ENCODE measurements at regions not wholly inside any gene's neighbourhood (a gene's known extent, or its start where the extent isn't known, plus 50 kb on each side); places are given as distances from the start of the nearest gene placed in this dataset.
"Not testable (repeated sequence)": the region's sequence is repeated elsewhere in the genome, so short reads cannot be mapped to it uniquely, and the experiment has no call there.

DNA sequence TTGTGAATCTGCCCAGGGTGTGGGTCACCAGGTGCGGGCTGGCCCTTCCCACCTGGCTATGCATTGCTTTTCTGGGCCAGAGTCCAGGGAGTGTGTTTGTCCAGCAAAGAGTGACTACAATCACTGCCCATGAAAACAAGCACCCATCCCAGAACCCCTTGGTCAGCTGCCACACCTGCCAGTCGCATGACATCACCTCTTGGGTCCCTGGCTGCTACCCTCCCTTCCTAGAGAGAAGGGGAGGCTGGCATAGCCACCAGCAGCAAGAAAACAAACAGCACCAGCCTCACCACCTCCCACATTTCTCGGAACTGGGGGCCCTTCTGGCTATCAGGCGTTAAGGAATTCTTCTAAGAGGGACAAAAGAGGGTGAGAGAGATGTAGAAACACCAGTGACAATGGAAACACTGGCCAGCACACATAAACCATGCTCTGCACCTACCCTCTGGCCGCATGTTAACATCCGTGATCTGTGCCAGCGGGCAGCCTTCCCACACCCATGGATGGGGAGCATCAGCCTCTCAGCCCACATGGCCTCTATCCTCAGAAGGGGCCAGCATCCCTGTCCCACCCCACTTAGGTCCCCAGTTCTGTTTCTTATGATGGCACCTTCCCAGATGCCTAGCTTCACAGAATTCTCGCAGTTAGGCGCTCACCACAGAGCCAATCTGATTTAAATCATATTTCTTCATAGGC, 109.7 kb upstream of the GLI2 start:
- DNase-seq (ENCODE audit: low read depth): no peak

DNA sequence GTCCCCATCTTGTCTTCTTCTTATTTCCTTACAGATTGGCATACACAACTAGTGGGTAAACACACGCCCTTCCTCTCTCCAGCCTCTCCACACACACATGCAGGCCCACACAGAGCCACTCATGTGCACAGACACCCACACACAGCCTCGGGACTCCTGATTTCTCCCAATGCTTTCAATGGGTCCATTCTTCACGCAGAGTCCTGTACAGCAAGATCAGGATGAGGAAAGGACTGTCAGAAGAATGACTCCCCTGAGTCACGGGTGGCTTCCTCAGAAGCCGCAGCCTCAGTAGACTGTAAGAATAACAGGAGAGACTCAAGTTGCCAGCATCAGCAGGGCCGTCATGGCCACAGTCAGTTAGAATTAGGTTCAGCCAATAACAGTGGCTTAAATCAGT, 109.1 kb upstream of the GLI2 start:
- DNase-seq (ENCODE audit: low read depth): no peak

DNA sequence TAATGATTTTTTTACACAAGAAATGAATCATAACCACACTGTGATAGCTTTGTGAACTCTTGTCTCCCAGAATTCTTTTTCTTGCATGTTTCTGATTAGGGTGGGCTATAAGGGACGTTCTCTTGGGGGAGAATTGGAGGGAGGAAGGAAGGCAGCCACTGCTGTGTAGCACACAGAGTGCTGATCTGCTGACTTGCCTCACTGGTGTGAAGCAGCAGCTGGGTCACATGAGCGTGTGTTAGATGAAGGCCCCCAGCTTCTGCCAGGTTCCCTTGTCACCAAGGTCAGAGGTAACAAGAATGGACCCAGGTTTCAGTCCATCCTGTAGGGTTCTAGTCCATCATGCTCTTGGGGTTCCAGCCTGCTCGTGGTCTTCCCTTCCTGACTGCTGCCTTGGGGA, 107.4 kb upstream of the GLI2 start:
- no peak for DNase-seq (ENCODE audit: low read depth)

- DNase-seq (ENCODE audit: low read depth): no peak
Measured at GRCh38 chr2:120629241-120629895, 106.3 kb upstream of the GLI2 start.

GRCh38 chr2:120630031-120630701, 105.5 kb upstream of the GLI2 start:
- DNase-seq (ENCODE audit: low read depth): no peak

DNA sequence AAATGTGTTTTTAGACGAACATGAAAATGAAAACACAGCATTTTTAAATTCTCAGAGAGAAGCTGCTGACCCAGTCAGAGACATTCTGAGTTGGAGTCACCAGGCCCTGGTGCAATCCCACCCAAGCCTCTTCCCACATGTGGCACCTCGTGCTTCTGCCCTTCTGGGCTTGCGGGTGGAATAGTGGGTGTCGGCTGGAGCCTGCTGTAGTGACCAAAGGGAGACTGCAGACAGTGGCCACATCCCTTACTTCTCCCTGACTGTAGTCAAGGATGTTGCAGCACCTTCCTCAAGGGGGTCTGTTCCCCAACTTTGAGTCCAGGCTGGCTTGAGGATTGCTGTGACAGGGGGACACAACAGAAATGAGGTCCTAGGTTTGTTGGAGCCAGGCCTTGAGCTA, 104.4 kb upstream of the GLI2 start:
- no peak for DNase-seq (ENCODE audit: low read depth)

DNA sequence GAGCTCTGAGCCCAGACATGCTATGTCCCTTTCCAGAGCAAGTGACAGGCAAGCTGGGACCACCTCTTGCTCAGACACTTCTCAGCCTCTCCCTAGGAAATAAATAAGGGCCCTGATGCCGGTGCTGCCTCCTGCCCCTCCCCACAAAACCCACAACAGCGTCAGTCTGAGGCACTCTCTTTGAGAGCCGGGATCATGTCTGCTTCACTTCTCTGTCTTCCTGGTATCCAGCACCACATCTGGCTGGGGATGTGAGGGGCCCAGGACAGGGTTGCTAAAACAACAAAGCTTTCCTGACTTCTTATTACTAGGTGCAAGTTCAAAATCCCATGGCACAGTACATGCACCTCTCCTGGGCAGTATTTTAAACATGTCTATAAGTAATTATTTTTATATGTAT, 103.9 kb upstream of the GLI2 start:
- DNase-seq (ENCODE audit: low read depth): no peak

GRCh38 chr2:120632796-120633646, 102.6 kb upstream of the GLI2 start:
- no peak for DNase-seq (ENCODE audit: low read depth)

GRCh38 chr2:120634533-120634932, 101.1 kb upstream of the GLI2 start:
- DNase-seq (ENCODE audit: low read depth): no peak

- no peak for DNase-seq (ENCODE audit: low read depth)
Measured at GRCh38 chr2:120635146-120635545, 100.5 kb upstream of the GLI2 start.

- no peak for DNase-seq (ENCODE audit: low read depth)
Measured at GRCh38 chr2:120637847-120638246, 97.8 kb upstream of the GLI2 start.

GRCh38 chr2:120638450-120638849, 97.2 kb upstream of the GLI2 start:
- DNase-seq (ENCODE audit: low read depth): no peak

DNA sequence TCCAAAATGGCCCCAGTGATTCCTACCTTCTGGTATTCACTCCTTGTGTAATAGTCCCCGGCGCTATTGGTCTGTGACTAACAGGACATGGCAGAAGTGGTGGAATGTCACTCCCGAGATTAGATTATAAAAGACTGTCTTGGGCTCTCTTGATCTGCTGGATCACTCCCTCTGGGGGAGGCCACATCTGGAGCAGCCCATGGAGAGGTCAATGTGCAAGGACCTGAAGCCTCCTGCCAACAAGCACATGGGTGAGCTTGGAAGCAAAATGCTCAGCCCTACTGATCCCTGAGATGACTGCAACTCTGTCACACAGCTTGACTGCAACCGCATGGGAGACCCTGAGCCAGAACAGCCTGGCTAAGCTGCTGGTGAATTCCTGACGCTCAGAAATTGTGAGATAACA, 94.3 kb upstream of the GLI2 start:
- DNase-seq (ENCODE audit: low read depth): no peak

DNA sequence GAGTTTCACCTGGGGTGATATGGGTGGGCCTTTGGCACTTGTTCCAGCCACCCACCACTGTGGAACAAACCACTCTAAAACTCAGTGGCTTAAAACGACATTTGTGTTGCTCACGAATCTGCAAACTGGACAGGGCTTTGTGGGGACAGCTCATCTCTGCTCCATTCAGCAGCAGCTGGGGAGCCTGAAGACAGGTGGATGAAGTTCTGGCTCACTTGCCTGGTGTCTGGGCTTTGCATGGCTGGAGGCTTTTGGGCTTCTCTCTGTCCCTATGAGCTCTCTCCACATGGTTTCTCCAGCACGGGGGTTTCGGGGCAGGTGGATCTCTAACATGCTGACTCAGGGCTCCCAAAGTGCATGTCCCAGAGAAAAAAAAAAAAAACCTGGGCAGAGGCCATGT, 93.0 kb upstream of the GLI2 start:
- DNase-seq (ENCODE audit: low read depth): no peak

DNA sequence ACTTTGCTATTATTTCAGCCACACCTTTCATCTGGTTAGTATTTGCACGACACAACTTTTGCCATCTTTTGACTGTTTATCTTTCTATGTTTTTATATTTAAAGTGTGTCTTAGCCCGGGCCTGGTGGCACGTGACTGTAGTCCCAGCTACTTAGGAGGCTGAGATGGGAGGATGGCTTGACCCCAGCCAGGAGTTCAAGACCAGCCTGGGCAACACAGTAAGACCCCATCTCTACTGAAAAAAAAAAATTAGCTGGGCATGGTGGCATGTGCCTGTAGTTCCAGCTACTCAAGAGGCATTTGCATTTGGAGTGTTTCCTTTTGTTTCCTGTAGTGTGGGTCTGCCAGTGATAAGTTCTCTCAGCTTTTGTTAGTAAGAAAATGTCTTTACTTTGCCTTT, 88.7 kb upstream of the GLI2 start:
- no peak for DNase-seq (ENCODE audit: low read depth)

DNA sequence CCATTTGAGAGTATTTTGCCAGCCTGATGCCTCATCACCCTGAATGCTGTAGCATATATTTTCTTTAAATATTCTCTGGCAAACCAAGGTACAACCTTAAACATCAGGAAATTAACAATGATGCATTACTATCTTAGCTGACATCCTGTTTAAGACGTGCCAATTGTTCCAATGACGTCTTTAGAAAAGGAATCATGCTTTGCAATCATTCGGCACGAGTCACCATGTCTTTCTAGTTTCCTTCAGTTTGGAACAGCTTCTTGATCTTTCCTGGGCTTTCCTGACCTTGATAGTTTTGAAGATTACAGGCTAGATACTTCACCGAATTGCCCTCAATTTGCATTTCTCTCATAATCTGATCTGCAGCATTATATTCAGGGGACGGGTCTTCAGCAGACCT, 88.2 kb upstream of the GLI2 start:
- no peak for DNase-seq (ENCODE audit: low read depth)

GRCh38 chr2:120649381-120649780, 86.3 kb upstream of the GLI2 start:
- not testable (repeated sequence) for DNase-seq (ENCODE audit: low read depth)

DNA sequence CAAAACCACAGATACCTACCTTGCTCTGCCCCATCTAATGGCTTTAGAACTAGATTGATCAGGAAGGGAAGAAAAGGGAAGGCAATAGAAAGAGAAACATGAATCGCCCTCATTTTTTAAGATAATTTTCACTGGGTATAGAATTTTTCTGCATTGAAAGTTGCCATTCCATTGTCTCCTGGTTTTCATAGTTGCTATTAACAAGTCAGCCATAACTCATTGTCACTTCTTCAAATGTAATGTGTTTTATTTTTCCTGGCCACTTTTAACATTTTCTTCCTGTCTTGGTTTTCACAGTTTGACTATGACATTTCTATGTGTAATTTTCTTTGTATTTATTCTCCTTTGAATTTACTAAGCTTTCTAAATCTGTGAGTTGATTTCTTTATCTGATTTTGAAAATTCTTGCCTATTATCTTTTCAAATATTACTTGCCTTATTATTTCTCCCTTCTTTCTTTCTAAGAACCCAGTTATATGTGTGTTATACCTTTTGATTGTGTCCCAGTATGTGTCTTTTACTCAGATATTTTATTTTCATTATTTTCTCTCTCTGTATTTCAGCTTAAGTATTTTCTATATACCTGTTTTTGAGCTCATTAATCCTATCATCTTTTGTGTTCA, 85.5 kb upstream of the GLI2 start:
- DNase-seq (ENCODE audit: low read depth): no peak

- DNase-seq (ENCODE audit: low read depth): no peak
Measured at GRCh38 chr2:120651818-120652217, 83.8 kb upstream of the GLI2 start.

GRCh38 chr2:120653046-120653445, 82.6 kb upstream of the GLI2 start:
- DNase-seq (ENCODE audit: low read depth): no peak

- no peak for DNase-seq (ENCODE audit: low read depth)
Measured at GRCh38 chr2:120653871-120654270, 81.8 kb upstream of the GLI2 start.

All from activated T-cell treated with anti-CD3 and anti-CD28 coated beads for 1 hour (primary cell).